Right lung (tissue), 2 donors: ENCODE measurements at regions not wholly inside any gene's neighbourhood (a gene's known extent, or its start where the extent isn't known, plus 50 kb on each side); places are given as distances from the start of the nearest gene placed in this dataset.
"Not testable (repeated sequence)": the region's sequence is repeated elsewhere in the genome, so short reads cannot be mapped to it uniquely, and the experiment has no call there.

Experiments used
- DNase-seq, 2 donors: peaks; one replicate each; pipeline ENCODE4 v3.0.0-alpha.2; 2013

GRCh38 chrX:4675686-4676300 is 962.3 kb upstream of the PRKX start:
- no peak for DNase-seq

GRCh38 chrX:4674028-4674782 is 960.8 kb upstream of the PRKX start:
- DNase-seq, result no peak

- no peak for DNase-seq
These were observed 957.9 kb upstream of the PRKX start for GRCh38 chrX:4671344-4671743.

GRCh38 chrX:4670606-4671005 is 957.2 kb upstream of the PRKX start:
- DNase-seq, result no peak

- no peak for DNase-seq
These were observed 955.5 kb upstream of the PRKX start for GRCh38 chrX:4668802-4669536.

- DNase-seq, result no peak
These were observed 949.6 kb upstream of the PRKX start for GRCh38 chrX:4663085-4663484.

GRCh38 chrX:4661771-4662170 is 948.3 kb upstream of the PRKX start:
- DNase-seq, result no peak

GRCh38 chrX:4656419-4656818 is 943.0 kb upstream of the PRKX start:
- DNase-seq, result no peak

GRCh38 chrX:4655743-4656142 is 942.3 kb upstream of the PRKX start:
- DNase-seq, result no peak

- no peak for DNase-seq
These were observed 928.7 kb upstream of the PRKX start for GRCh38 chrX:4642114-4642513.

GRCh38 chrX:4638036-4638435 is 924.6 kb upstream of the PRKX start:
- DNase-seq, result no peak

GRCh38 chrX:4627414-4627813 is 914.0 kb upstream of the PRKX start:
- no peak for DNase-seq

- DNase-seq, result no peak
These were observed 909.2 kb upstream of the PRKX start for GRCh38 chrX:4622486-4623167.

- DNase-seq, result not testable (repeated sequence)
These were observed 900.2 kb upstream of the PRKX start for GRCh38 chrX:4613651-4614050.

- DNase-seq, result no peak
These were observed 875.4 kb upstream of the PRKX start for GRCh38 chrX:4588893-4589292.

GRCh38 chrX:4588466-4588865 is 875.0 kb upstream of the PRKX start:
- no peak for DNase-seq

GRCh38 chrX:4588056-4588455 is 874.6 kb upstream of the PRKX start:
- DNase-seq, result no peak

GRCh38 chrX:4579999-4580398 is 866.5 kb upstream of the PRKX start:
- DNase-seq, result no peak

GRCh38 chrX:4579480-4579879 is 866.0 kb upstream of the PRKX start:
- DNase-seq, result no peak

- no peak for DNase-seq
These were observed 859.2 kb upstream of the PRKX start for GRCh38 chrX:4572691-4573090.

- no peak for DNase-seq
These were observed 856.7 kb upstream of the PRKX start for GRCh38 chrX:4570151-4570550.

GRCh38 chrX:4560192-4560591 is 846.7 kb upstream of the PRKX start:
- DNase-seq, result no peak

- no peak for DNase-seq
These were observed 836.6 kb upstream of the PRKX start for GRCh38 chrX:4550018-4550417.
